GM18907 (cell line): ENCODE measurements at regions not wholly inside any gene's neighbourhood (a gene's known extent, or its start where the extent isn't known, plus 50 kb on each side); places are given as distances from the start of the nearest gene placed in this dataset.
"Not testable (repeated sequence)": the region's sequence is repeated elsewhere in the genome, so short reads cannot be mapped to it uniquely, and the experiment has no call there.

Source experiments
- ATAC-seq: cut with Tn5 transposase; IDR thresholded peaks from one replicate; pipeline ENCODE4 v1.9.1; 2021; ENCODE audit warnings: mild to moderate bottlenecking, moderate library complexity; ENCODE audit not compliant: unreplicated experiment

DNA sequence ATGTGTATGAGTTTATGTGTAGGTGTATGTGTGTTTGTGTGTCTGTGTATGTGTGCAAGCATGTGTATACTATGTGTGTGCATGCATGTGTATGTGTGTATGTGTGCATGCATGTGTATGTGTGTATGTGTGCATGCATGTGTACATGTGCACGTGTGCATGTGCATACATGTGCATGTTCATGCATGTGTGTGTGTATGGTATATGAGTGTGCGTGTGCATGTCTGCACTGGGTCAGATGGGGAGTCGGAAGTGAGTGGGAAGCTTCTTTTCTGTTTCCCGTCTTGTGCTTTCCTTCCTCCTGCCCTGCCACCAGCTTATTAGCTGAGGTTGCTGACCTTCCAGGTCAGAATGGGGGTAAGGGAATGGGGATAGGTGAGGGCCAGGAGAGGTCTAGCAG is 174.7 kb downstream of the MAP2K4 start:
- no peak for ATAC-seq

DNA sequence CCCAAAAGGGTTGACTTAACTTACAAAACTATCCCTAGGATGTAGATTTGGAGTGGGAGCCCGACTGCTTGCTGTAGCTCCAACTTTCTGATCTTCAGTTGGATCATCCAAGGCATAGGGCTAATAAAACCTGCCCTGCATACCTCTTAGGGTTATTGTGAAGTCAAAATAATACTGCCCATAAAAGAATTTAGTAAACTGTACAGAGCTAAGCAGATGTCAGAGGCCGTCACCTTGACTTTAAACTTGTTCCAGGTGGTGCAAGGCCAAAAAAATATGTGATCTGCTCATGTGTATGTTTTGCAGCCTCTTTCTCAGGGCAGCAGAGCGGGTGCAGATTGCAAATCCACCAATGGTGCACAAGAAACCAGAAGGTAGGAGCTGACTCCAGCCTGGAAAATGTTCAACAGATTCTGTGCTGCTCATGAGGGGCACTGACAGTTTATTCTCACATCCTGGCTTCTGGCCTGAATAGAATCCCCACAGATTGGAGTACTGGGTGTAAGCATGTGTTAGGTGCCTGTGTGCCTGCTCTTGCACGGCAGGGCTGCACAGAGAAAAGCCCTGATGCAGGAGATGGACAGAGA is 180.7 kb downstream of the MAP2K4 start:
- no peak for ATAC-seq

DNA sequence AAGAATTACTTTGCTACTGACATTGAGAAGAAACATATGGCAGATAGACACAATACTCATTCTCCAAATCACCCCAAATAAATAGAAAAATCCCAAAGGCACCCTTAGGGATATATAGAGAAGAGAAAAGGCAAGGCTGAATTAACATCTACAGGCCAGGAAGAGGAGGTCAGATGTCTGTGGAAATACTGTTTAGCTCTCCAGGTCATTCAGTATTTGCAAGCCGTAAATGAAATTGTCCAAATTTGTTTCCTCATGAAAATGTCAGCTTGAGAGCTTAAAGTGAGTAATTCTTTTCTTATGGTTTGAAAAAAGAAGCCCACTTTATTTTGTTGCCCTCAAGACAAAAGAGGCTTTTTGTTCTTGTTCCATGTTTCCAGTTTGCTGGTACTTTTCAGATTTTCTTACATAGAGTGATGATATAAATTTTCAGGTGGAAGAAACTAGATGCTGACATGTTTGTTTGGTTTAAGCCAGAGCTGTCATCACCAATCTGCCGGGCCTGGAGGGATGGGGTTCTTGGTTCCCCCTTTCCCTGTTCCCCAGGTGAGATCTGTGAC is 189.0 kb downstream of the MAP2K4 start:
- ATAC-seq: no peak

DNA sequence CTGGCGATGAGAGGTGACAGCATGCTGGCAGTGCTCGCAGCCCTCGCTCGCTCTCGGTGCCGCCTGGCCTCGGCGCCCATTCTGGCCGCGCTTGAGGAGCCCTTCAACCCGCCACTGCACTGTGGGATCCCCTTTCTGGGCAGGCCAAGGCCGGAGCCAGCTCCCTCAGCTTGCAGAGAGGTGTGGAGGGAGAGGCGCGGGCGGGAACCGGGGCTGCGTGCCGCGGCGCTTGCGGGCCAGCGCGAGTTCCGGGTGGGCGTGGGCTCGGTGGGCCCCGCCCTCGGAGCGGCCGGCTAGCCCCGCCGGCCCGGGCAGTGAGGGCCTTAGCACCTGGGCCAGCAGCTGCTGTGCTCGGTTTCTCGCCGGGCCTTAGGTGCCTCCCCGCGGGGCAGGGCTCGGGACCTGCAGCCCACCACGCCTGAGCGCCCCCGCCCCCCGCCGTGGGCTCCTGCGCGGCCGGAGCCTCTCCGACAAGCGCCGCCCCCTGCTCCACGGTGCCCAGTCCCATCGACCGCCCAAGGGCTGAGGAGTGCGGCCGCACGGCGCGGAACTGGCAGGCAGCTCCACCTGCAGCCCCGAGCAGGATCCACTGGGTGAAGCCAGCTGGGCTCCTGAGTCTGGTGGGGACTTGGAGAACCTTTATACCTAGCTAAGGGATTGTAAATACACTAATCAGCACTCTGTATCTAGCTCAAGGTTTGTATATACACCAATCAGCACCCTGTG is 200.2 kb downstream of the MAP2K4 start:
- ATAC-seq: not testable (repeated sequence)

DNA sequence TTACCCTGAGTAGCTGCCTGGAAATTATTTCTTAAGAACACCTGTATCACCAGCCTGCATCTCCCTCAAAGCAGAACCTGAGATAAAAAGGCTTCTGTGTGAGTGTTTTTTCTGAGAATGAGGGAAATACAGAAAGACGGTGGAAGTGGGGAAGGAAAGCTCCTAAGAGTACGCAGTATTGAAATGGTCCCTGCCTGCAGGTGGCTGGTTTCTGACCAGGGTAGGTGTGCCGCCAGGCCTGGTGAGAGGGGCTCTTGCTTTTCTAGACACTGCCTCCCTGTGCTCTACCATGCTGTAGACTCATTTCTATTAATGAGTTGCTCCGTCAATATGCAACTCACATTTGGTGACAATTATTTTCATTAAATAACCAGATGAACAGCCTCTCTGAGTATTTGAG is 201.7 kb downstream of the MAP2K4 start:
- no peak for ATAC-seq

DNA sequence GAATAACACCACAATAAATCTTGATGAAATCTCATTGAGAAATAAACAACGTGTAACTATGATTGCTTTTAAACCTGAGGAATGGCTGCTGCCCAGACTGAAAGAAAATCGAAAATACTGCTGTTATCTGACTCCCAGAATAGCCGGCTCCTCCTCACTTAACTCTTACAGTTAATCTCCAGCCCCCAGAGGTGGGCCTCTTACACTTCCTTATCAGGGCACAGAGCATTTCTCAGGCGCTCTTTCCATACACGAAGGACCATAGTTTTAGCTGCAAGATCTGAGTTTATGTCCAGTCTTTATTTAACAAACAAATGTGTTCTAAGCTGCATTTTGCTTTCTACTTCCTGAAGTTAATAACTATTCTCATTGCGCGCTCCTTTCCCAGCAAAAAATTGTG is 206.9 kb downstream of the MAP2K4 start:
- no peak for ATAC-seq

DNA sequence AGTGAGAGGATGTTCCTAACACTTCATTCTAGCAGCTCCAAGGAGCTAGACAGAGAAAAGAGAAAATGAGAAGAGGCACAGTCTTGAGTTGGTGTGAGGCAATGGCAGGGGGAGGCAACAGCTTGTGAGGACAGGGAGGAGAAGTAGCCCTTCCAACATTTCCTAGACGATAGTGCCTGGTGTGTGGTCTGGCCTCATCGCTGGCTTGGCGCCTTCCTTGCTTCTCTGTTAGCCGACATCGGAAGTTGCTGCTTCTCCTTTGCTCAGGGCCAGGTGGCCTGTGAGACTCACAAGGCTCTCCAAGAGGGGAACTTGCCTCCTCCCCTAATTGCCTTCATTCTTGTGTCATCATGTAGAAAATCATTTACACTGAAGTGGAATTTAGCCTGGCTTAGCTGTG is 208.7 kb downstream of the MAP2K4 start:
- ATAC-seq: no peak

DNA sequence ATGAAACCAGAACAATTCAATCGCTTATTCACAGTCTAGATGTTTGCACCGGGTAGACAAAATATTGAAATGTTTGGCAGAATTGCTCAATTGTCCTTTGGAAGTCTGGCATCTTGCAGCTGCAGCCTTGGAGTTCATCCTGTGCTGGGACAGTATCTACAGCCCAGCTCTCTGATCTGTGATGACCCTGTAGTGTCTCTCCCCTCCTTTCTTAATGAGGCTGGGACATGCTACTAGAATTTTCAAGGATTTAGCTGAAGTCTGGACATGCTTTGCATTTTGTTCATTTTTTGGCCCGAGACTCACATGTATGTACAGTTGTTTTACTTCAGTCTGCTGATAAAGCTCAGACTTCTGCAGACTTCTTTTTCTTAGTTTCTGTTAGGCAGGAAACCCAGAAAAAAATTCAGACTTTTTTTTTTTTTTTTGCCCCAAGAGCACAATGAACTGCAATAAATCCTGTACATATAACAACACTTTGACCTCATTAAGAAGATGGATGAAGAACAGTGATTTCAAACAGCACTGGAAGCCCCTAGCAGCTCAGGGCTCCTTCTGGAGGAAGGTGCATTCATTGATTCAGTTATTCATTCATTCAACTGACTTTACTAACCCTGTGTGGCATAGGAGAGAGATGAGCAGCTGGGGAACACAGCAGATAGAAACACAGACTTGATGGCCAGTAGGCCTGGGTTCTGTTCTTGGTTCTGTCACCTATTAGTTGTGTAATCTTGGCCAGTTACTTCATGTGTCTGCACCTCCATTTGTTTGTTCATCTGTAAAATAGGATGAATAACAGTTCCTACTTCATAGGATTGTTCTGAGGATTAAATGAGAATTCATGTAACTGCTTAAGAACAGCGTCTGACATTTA is 210.0 kb downstream of the MAP2K4 start:
- no peak for ATAC-seq

DNA sequence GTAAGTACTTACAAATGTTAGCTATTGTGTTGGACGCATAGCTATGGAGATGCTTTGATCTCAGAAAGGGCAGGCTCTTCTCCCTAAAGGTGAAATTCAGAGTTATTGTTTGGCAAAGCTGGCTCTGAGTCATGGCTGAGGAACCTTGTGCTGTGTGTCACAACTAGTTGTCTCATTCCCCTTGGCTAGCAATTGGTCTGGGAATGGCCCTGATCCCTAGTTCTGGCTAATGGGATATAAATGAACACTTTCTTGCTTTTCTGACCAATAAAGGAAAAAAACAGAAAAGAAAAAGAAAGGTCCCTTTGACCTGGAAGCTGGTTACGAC is 210.6 kb downstream of the MAP2K4 start:
- no peak for ATAC-seq

DNA sequence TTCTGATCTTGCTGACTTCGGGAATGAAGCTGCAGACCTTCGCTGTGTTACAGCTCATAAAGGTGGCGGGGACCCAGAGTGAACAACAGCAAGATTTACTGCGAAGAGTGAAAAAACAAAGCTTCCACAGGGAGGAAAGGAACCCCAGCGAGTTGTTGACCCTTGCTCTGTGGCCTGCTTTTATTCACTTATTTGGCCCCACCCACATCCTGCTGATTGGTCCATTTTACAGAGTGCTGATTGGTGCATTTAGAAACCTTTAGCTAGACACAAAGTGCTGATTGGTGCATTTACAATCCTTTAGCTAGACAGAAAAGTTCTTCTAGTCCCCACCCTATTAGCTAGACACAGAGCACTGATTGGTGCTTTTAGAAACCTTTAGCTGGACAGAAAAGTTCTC is 218.3 kb downstream of the MAP2K4 start:
- ATAC-seq: not testable (repeated sequence)

DNA sequence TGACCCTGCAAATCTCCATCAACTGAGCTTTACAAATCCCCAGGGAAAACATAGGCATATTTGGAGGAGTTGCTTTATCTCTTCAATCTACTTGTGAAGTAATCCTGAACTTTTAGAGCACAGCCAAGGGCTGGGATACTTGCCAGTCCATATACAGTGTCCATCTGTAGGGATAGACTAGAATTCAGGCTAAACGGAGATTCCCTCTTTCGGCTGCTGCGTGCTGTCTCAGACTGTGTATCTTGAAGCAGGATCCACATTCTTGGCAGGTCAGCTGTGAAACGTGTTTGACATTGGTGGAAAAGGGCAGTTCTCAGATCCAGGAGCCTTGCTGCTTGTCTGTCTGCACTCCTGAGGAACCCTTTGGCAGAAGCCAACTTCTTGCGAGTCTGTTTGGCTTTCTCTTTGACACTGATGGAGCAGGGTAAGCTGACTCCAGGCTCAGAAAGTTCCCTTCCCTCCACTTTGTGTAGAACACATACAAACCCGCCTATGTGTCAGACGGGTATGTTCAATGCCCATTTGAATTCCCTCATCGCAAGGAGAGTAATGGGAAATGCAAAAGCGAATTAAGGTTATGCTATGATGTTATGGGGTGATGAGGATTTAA is 221.8 kb downstream of the MAP2K4 start:
- ATAC-seq: no peak

DNA sequence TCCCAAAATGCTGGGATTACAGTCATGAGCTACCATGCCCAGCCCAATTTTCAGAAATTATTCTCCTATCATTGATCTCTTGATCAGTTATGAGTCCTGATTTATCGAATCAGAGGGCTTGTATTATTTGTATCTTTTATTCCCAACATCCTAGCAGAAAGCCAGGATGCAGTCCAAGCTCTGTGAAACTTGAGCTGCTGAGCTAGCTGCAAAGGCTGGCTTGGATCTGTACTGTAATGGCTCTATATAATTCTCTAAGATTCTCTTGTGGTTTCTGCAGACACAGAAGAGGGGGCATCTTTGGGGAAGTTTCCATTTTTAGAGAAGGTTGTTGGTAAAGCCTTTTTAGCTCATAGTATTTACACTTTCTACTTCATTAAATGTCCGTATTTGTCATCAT is 227.1 kb downstream of the MAP2K4 start:
- ATAC-seq: no peak

DNA sequence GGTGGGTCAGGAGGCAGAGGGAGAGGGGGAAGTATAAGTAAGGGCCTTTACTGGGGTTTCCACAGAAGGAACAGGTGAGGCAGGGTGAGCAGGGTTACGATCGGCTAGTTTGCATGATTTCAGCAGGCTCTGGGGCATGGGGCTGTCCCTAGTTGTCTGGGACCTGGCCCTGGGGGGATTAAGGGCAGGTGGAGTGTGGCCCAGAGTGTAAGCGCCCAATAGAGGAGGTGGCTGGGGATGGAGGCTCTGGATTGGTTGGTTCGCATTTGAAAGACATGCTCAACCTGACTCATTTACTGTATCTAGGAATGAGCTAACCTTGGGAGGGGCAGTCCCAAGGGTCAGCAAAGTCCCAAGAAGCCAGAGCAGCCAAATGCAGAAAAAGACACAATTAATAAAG is 230.3 kb downstream of the MAP2K4 start:
- ATAC-seq: no peak

DNA sequence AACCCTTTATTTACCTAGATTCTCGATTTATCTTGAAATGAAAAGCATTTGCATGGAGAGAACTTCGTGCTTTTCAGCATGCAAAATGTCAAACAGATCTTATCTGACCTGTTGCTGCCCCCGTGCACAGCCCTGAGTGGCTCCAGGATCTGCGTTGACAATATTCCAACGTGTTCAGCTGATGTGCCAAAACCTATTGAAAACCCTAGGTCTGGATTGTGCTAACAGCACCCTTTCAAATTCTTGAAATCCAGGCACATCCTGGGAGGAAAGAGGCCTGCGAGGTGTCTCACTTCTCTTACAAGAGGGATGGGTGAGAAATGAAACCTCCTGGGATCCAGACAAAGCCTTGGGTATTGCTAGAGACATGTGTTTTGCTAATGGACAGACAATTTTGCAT is 231.8 kb downstream of the MAP2K4 start:
- ATAC-seq: no peak

DNA sequence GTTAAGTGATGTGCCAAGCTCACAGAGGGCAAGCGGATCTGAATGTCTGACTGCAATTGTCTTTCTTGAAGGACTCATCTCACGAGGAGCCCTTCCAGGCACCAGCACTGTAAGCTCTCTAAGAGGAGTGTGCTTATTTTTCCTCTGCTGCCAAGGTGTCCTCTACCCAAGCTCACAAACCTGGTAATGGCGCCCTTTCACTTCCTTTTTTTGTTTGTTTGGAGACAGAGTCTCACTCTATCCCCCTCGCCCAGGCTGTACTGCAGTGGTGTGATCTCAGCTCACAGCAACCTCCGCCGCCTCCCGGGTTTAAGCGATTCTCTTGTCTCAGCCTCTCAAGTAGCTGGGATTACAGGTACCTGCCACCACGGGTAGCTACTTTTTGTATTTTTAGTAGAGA is 233.8 kb downstream of the MAP2K4 start:
- ATAC-seq: no peak

DNA sequence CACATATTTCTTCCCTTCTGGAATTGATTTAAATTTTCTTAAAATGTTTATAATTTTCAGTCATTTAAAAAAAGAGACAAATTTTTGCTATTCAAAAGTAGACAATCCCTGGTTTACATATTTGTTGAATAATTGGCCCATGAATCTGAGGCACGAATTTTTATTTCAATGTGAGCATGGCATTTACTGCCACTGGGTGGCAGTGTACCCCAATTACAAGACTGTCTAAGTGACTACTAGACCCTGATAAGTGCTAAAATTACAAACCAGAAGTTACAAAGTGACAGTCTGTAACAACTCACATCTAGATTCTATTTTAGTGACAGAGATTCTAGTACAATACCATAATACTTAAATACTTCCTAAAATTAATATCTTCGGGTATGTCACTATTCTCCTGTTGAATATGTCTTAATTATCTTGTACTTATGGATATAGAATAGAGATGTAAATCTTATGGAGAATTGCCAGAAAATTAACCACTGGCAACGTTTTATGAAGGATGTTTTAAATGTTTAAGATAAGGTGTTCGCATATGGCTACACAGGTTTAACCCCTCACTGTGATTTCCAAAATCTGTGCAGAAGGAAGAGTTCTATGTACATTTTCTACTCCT is 235.8 kb downstream of the MAP2K4 start:
- peak; percentile 65 for ATAC-seq

DNA sequence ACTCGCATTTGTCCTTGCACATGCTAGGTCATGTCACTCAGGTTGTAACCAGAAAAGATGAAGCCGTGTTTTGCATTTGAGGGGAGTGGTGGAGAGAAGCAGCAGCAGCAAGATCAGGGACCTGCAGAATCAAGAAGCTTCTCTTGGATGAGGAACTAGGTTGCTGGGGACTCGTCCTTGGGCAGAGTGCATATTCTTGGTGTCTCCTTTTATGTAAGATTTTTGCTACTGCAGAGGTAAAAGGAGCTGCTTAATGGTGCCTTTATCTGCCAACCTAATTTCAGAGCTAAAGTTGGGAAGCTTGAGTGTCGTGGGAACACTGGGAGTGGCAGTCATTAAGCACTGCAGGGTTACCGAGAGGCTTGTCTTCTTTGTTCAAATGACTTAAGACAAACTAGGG is 236.5 kb downstream of the MAP2K4 start:
- no peak for ATAC-seq

DNA sequence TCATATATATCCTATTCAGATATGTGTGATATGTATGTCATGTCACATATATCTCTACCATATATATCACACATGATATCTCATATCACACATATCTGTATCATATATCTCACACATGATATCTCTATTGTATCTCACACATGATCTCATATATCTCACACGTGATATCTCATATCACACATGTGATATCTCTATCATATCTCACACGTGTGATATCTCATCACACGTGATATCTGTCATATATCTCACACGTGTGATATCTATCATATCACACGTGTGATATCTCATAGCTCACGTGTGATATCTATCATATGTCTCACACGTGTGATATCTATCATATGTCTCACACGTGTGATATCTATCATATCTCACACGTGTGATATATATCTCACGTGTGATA is 240.7 kb downstream of the MAP2K4 start:
- ATAC-seq: no peak

DNA sequence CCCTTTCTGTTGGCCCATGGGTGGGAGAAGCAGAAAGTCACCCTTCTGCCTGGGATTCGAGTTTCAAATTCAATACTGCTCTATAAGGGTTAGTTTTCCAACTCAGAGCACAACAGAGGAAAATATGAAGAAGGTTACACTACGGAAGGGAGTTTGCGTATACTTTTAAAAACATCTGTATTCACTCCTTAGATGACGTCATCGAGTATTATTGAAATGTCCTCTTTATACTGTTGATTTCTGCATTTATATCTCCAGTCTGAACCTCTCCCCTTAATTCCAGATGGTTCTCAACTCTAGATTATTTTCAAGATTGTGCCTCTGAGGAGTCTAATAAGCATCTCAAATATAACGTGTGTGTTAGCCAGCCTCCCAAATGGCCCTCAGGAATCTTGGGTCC is 249.1 kb downstream of the MAP2K4 start:
- ATAC-seq: no peak

DNA sequence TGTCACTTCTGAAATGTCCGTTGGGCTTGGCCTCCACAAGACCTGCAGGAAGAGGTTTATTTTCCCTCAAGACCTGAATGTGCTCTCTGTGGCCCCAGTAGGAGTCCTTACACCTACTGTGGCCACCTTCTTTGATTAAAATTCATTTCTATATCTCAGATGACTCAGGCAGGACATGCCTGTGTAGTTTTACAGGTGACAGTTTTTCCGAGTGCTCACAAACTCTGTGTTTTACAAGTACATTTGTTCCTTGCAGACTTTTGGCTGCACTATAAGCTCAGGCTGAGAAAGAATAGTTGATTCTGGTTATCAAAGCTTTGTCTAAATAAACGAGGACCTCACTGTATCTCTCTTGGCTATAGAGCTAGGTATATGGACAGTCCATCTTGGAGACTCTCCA is 257.1 kb downstream of the MAP2K4 start:
- ATAC-seq: no peak

DNA sequence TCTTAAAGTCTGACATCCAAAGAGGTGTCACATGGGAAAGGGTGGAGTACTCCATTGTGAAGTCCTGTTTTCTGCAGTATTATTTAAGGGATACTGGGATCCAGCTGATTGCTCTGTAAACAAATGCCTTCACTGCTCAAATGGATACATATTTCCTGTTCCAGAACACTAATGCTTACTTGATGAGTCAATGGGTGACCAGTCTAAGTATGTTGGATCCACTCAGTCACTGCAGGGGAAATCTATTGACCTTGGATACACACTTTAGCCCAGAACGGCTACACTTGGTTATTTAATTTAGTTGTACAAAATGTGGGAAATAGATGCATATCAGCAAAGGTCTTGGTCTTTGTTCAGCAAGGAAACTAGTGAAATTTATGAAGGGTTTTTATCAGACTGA is 261.4 kb downstream of the MAP2K4 start:
- ATAC-seq: no peak
